Nephron (organoid): ENCODE measurements at regions not wholly inside any gene's neighbourhood (a gene's known extent, or its start where the extent isn't known, plus 50 kb on each side); places are given as distances from the start of the nearest gene placed in this dataset.

Experiments
- H3K27ac Mint-ChIP-seq, 3 experiments: 2 replicates each; pipeline ENCODE4 v1.8.0; 2020; ENCODE audit warnings: mixed read lengths in 3 of 3, mild to moderate bottlenecking in 2 of 3, moderate library complexity in 1 of 3
- H3K27me3 Mint-ChIP-seq: 2 replicates; pipeline ENCODE4 v1.8.0; 2021; ENCODE audit warnings: low read depth, mild to moderate bottlenecking, moderate library complexity, mixed read lengths
- H3K36me3 Mint-ChIP-seq: 2 replicates; pipeline ENCODE4 v1.8.0; 2020; ENCODE audit warnings: low read depth, mixed read lengths
- H3K4me1 Mint-ChIP-seq: 2 replicates; pipeline ENCODE4 v1.8.0; 2020; ENCODE audit warnings: mixed read lengths
- H3K4me3 Mint-ChIP-seq, 3 experiments: 2 replicates each; pipeline ENCODE4 v1.8.0; 2020; ENCODE audit warnings: mild to moderate bottlenecking in 3 of 3, mixed read lengths in 3 of 3, moderate library complexity in 2 of 3
- H3K9me3 Mint-ChIP-seq: 2 replicates; pipeline ENCODE4 v1.8.0; 2020; ENCODE audit warnings: mixed read lengths
- TF ChIP-seq, protein P1 (sequence below), 3 experiments: fragments of 200-600 bp; sonication (generic); IDR thresholded peaks; one replicate each; pipeline ENCODE4 v1.5.0; 2021; ENCODE audit warnings: antibody characterized with exemption in 3 of 3; ENCODE audit not compliant: unreplicated experiment in 3 of 3

DNA sequence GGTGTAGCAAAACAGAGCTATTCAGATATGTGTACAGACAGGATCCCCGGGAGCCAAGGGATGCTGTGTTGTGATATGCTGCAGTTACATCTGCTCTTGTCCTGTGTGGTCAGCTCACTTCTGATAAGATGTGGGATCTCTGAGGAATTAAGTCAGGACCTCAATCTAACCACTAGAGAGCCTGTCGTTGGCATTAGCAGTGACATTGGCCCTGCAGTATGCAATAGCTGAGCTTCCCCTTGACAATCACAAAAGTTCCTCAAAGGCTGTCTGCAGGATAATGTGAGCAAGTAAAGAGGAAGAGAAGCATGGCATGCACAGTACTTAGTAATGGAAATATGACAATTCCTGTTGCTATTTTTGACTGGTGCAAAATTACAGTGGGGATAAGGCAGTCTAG, 203.4 kb upstream of the MIR17HG start:
- Mint-ChIP-seq H3K27me3 (no peaks in the 10 kb centered on the region), H3K4me1 (peaks cover 39% of the 10 kb centered on the region), H3K4me3 (peak overlapping the region in 1 of 3 experiments; percentile 5), H3K27ac (peak overlapping the region; percentile 6 to 26 (median 23)), H3K9me3 (peaks cover 2% of the 10 kb centered on the region), H3K36me3 (no peaks in the 10 kb centered on the region)
- TF ChIP-seq, protein P1, sequence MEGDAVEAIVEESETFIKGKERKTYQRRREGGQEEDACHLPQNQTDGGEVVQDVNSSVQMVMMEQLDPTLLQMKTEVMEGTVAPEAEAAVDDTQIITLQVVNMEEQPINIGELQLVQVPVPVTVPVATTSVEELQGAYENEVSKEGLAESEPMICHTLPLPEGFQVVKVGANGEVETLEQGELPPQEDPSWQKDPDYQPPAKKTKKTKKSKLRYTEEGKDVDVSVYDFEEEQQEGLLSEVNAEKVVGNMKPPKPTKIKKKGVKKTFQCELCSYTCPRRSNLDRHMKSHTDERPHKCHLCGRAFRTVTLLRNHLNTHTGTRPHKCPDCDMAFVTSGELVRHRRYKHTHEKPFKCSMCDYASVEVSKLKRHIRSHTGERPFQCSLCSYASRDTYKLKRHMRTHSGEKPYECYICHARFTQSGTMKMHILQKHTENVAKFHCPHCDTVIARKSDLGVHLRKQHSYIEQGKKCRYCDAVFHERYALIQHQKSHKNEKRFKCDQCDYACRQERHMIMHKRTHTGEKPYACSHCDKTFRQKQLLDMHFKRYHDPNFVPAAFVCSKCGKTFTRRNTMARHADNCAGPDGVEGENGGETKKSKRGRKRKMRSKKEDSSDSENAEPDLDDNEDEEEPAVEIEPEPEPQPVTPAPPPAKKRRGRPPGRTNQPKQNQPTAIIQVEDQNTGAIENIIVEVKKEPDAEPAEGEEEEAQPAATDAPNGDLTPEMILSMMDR (IDR thresholded peaks at IDR 0.05; ENCODE audit: unreplicated experiment in 3 of 3) = no peak

DNA sequence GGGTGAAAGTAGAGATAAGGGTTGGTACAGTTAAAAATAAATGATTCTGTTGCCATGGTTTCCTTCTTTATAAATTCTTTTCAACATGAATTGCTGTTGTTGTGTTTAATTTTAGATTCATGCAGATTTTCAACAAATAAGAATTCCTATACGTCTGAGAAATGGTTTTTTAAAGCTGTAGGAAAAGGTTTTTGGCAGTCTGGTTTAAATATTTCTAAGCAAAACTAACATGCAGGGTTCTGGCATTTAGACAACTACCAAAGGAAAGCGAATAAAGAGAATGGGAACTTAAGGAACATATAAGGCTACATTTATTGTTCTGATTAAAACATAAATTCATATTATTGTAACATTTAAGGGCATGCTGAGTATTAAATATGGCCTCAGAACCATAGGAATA, 203.0 kb upstream of the MIR17HG start:
- Mint-ChIP-seq H3K4me1 (peaks cover 39% of the 10 kb centered on the region), H3K4me3 (peak overlapping the region in 1 of 3 experiments; percentile 5), H3K27me3 (no peaks in the 10 kb centered on the region), H3K36me3 (peaks cover under 1% of the 10 kb centered on the region), H3K9me3 (peaks cover 2% of the 10 kb centered on the region), H3K27ac (peak overlapping the region; percentile 6 to 26 (median 23))
- TF ChIP-seq, protein P1 (IDR thresholded peaks at IDR 0.05; ENCODE audit: unreplicated experiment in 3 of 3) = no peak

DNA sequence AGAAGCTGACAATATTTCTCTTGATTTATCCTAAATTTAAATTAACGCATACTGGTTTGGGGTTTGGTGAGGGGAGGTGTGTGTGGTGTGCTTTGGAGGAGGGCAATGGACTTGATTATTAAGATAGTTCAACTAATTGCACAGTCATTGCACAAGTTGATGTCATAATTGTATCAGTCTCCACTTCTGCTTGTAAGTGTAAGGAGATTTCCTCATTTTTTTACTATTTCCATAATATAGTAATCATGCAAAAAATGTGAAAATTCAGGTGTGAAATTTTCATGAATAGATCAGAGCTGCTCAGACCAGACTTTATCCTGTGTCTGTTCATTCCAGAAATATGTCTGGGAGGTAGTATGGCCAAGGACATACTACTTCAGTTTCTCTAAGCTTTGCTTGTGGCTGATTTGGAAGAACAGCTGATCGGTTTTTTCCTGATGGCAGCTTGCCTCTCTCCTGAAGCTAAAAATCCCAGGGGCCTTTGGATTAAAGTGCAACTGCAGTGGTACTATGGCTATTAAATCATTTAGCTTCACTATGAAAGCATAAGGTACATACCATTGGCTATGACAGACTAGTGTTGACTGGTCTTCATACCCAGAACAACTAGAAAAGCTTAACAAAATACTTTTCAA, 201.8 kb upstream of the MIR17HG start:
- Mint-ChIP-seq H3K27me3 (no peaks in the 10 kb centered on the region), H3K36me3 (peaks cover 7% of the 10 kb centered on the region), H3K27ac (peak overlapping the region; percentile 15 to 70 (median 42)), H3K4me1 (peaks cover 39% of the 10 kb centered on the region), H3K4me3 (no peak overlapping the region), H3K9me3 (peaks cover 2% of the 10 kb centered on the region)
- TF ChIP-seq, protein P1 (IDR thresholded peaks at IDR 0.05; ENCODE audit: unreplicated experiment in 3 of 3) = no peak

DNA sequence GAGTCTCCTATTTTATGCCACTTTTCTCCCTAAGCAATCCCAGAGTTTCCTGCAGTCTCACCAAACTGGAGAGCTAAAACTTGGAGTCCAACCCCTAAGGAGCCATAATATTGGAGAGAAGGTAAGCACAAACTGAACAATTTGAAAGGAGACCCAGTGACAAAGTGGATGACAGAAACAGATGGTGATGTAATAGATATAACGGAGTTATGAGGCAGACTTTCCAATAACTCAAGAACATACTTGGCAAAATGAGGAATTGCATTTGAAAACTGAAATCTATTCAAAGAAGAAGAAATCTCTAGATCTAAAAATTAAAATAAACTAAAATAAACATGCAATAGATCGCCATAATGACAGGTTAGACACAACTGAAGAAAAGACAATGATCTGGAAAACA, 200.9 kb upstream of the MIR17HG start:
- Mint-ChIP-seq H3K27me3 (no peaks in the 10 kb centered on the region), H3K9me3 (peaks cover 2% of the 10 kb centered on the region), H3K4me1 (peaks cover 36% of the 10 kb centered on the region), H3K27ac (no peak overlapping the region), H3K4me3 (no peak overlapping the region), H3K36me3 (peaks cover 7% of the 10 kb centered on the region)
- TF ChIP-seq, protein P1 (IDR thresholded peaks at IDR 0.05; ENCODE audit: unreplicated experiment in 3 of 3) = no peak

DNA sequence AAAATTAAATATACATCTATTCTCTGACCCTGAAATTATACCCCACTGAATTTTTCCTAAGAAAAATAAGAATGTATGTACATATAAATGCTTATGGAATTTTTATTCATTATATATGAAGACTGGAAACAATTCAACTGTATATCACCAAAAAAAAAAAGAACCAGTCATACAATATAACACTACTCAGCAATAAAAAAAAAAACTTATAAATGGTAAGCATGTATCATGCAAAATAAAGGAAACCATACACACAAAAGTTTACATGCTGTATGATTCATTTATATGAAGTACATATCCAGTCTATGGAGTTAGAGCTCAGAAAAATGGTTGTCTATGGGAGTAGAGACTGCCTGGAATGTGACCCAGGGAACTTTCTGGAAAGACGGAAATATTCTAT, 199.4 kb upstream of the MIR17HG start:
- Mint-ChIP-seq H3K27ac (no peak overlapping the region), H3K4me3 (no peak overlapping the region), H3K4me1 (peaks cover 32% of the 10 kb centered on the region), H3K27me3 (no peaks in the 10 kb centered on the region), H3K36me3 (peaks cover 7% of the 10 kb centered on the region), H3K9me3 (peaks cover 2% of the 10 kb centered on the region)
- TF ChIP-seq, protein P1 (IDR thresholded peaks at IDR 0.05; ENCODE audit: unreplicated experiment in 3 of 3) = no peak

DNA sequence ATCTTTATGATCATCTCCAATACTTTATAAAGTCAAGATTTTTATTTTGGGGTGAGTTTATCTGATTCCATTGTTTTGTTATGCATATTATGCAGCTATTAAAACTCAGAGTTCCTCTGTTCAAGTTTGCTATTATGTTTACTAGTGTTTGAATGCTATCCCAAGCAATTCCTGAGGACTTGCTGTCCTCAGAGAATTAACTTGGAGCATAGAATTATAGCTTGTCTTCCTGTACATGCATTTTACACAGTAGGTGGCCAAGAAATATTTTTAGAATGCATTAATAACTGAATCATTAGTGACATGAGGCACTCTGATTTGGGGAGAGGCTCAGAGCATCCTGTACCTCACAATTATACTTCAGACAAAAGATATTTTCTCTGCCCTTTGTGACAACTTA, 195.6 kb upstream of the MIR17HG start:
- Mint-ChIP-seq H3K9me3 (peaks cover under 1% of the 10 kb centered on the region), H3K27ac (peak overlapping the region in 2 of 3 experiments; percentile 29 to 35), H3K36me3 (peaks cover 7% of the 10 kb centered on the region)

More for the DNA sequence above, 195.6 kb upstream of the MIR17HG start:
- no peak overlapping the region for H3K4me3 Mint-ChIP-seq
- no peaks in the 10 kb centered on the region for H3K27me3 Mint-ChIP-seq
- TF ChIP-seq, protein P1 (IDR thresholded peaks at IDR 0.05; ENCODE audit: unreplicated experiment in 3 of 3) = no peak
- H3K4me1 Mint-ChIP-seq = peaks cover 39% of the 10 kb centered on the region
